Activated CD4-positive, CD25-positive, alpha-beta regulatory T cell treated with anti-CD3 and anti-CD28 coated beads, Interleukin-2, amount 50 U/mL, for 24 hours (primary cell): ENCODE measurements at regions not wholly inside any gene's neighbourhood (a gene's known extent, or its start where the extent isn't known, plus 50 kb on each side); places are given as distances from the start of the nearest gene placed in this dataset.
"Not testable (repeated sequence)": the region's sequence is repeated elsewhere in the genome, so short reads cannot be mapped to it uniquely, and the experiment has no call there.

Experiments used
- ATAC-seq, 2 donors: fragments of 150-1000 bp; cut with Tn5 transposase; one replicate each; pipeline ENCODE4 v1.10.0; 2021; ENCODE audit warnings: mild to moderate bottlenecking in 1 of 2, moderate library complexity in 1 of 2

GRCh38 chr12:75862692-75863471 is 168.7 kb downstream of the PHLDA1 start:
- ATAC-seq, result peak; percentile 47 to 55

GRCh38 chr12:75859868-75860267 is 171.7 kb downstream of the PHLDA1 start:
- no peak for ATAC-seq

GRCh38 chr12:75856235-75856634 is 175.3 kb downstream of the PHLDA1 start:
- no peak for ATAC-seq

GRCh38 chr12:75855360-75855759 is 176.2 kb downstream of the PHLDA1 start:
- no peak for ATAC-seq

GRCh38 chr12:75854681-75855309 is 176.8 kb downstream of the PHLDA1 start:
- no peak for ATAC-seq

GRCh38 chr12:75854137-75854536 is 177.4 kb downstream of the PHLDA1 start:
- ATAC-seq, result not testable (repeated sequence)

GRCh38 chr12:75853626-75854025 is 177.9 kb downstream of the PHLDA1 start:
- ATAC-seq, result no peak

- no peak for ATAC-seq
Measured at GRCh38 chr12:75852956-75853355, 178.6 kb downstream of the PHLDA1 start.

- ATAC-seq, result no peak
Measured at GRCh38 chr12:75852143-75852542, 179.4 kb downstream of the PHLDA1 start.

- ATAC-seq, result no peak
Measured at GRCh38 chr12:75850721-75851462, 180.7 kb downstream of the PHLDA1 start.

GRCh38 chr12:75848961-75849360 is 182.6 kb downstream of the PHLDA1 start:
- no peak for ATAC-seq

GRCh38 chr12:75848431-75848925 is 183.1 kb downstream of the PHLDA1 start:
- ATAC-seq, result no peak

- no peak for ATAC-seq
Measured at GRCh38 chr12:75846102-75846501, 185.5 kb downstream of the PHLDA1 start.

- no peak for ATAC-seq
Measured at GRCh38 chr12:75844985-75845384, 186.6 kb downstream of the PHLDA1 start.

GRCh38 chr12:75844049-75844770 is 187.4 kb downstream of the PHLDA1 start:
- no peak for ATAC-seq

- ATAC-seq, result no peak
Measured at GRCh38 chr12:75842090-75842489, 189.5 kb downstream of the PHLDA1 start.

GRCh38 chr12:75840994-75841355 is 190.6 kb downstream of the PHLDA1 start:
- no peak for ATAC-seq

- ATAC-seq, result peak; percentile 43
Measured at GRCh38 chr12:75838309-75838708, 193.3 kb downstream of the PHLDA1 start.

GRCh38 chr12:75837700-75838099 is 193.9 kb downstream of the PHLDA1 start:
- ATAC-seq, result no peak

- no peak for ATAC-seq
Measured at GRCh38 chr12:75836533-75836932, 195.0 kb downstream of the PHLDA1 start.

GRCh38 chr12:75834591-75834990 is 197.0 kb downstream of the PHLDA1 start:
- no peak for ATAC-seq

GRCh38 chr12:75833268-75833667 is 198.3 kb downstream of the PHLDA1 start:
- ATAC-seq, result no peak

- no peak for ATAC-seq
Measured at GRCh38 chr12:75831402-75831801, 200.2 kb downstream of the PHLDA1 start.
